ENCODE measurements at regions not wholly inside any gene's neighbourhood (a gene's known extent, or its start where the extent isn't known, plus 50 kb on each side); places are given as distances from the start of the nearest gene placed in this dataset.

- Histone ChIP-seq H3K4me1 (ENCODE audit: control insufficient read depth in 1 of 2, insufficient read depth in 2 of 2, low read length in 2 of 2) (peaks cover 0 to 26% of the 10 kb centered on the region in 2 donors), H3K27ac (ENCODE audit: low read length) (no peak overlapping the region), H3K9me3 (ENCODE audit: control insufficient read depth in 1 of 2, low read length in 2 of 2) (no peaks in the 10 kb centered on the region), H3K27me3 (ENCODE audit: low read depth, low read length) (no peaks in the 10 kb centered on the region), H3K36me3 (ENCODE audit: control insufficient read depth in 1 of 2, insufficient read depth in 2 of 2, low read length in 2 of 2) (no peaks in the 10 kb centered on the region), H3K4me3 (ENCODE audit: low read depth in 1 of 2, low read length in 2 of 2) (no peak overlapping the region)
Observed at GRCh38 chr5:39515881-39516280, 91.1 kb upstream of the DAB2 start.

GRCh38 chr5:39513236-39513635, 88.5 kb upstream of the DAB2 start:
- no peak overlapping the region for H3K4me3 ChIP-seq (ENCODE audit: low read depth in 1 of 2, low read length in 2 of 2)
- no peaks in the 10 kb centered on the region for H3K27me3 ChIP-seq (ENCODE audit: low read depth, low read length)
- no peaks in the 10 kb centered on the region for H3K9me3 ChIP-seq (ENCODE audit: control insufficient read depth in 1 of 2, low read length in 2 of 2)
- peaks cover 0 to 6% of the 10 kb centered on the region in 2 donors for H3K4me1 ChIP-seq (ENCODE audit: control insufficient read depth in 1 of 2, insufficient read depth in 2 of 2, low read length in 2 of 2)
- no peak overlapping the region for H3K27ac ChIP-seq (ENCODE audit: low read length)
- no peaks in the 10 kb centered on the region for H3K36me3 ChIP-seq (ENCODE audit: control insufficient read depth in 1 of 2, insufficient read depth in 2 of 2, low read length in 2 of 2)

GRCh38 chr5:39506211-39506610, 81.4 kb upstream of the DAB2 start:
- Histone ChIP-seq H3K4me3 (ENCODE audit: low read depth in 1 of 2, low read length in 2 of 2) (no peak overlapping the region), H3K27ac (ENCODE audit: low read length) (peak overlapping the region; percentile 34), H3K9me3 (ENCODE audit: control insufficient read depth in 1 of 2, low read length in 2 of 2) (no peaks in the 10 kb centered on the region)

GRCh38 chr5:39505791-39506190, 81.0 kb upstream of the DAB2 start:
- no peaks in the 10 kb centered on the region for H3K27me3 ChIP-seq (ENCODE audit: low read depth, low read length)
- peaks cover 8 to 14% of the 10 kb centered on the region in 2 donors for H3K4me1 ChIP-seq (ENCODE audit: control insufficient read depth in 1 of 2, insufficient read depth in 2 of 2, low read length in 2 of 2)
- H3K9me3 ChIP-seq (ENCODE audit: control insufficient read depth in 1 of 2, low read length in 2 of 2), result no peaks in the 10 kb centered on the region
- H3K4me3 ChIP-seq (ENCODE audit: low read depth in 1 of 2, low read length in 2 of 2), result no peak overlapping the region
- H3K27ac ChIP-seq (ENCODE audit: low read length), result peak overlapping the region; percentile 34
- H3K36me3 ChIP-seq (ENCODE audit: control insufficient read depth in 1 of 2, insufficient read depth in 2 of 2, low read length in 2 of 2), result no peaks in the 10 kb centered on the region

More at GRCh38 chr5:39506211-39506610, 81.4 kb upstream of the DAB2 start:
- Histone ChIP-seq H3K4me1 (ENCODE audit: control insufficient read depth in 1 of 2, insufficient read depth in 2 of 2, low read length in 2 of 2) (peaks cover 8 to 14% of the 10 kb centered on the region in 2 donors), H3K27me3 (ENCODE audit: low read depth, low read length) (no peaks in the 10 kb centered on the region), H3K36me3 (ENCODE audit: control insufficient read depth in 1 of 2, insufficient read depth in 2 of 2, low read length in 2 of 2) (no peaks in the 10 kb centered on the region)

- Histone ChIP-seq H3K27me3 (ENCODE audit: low read depth, low read length) (no peaks in the 10 kb centered on the region), H3K4me1 (ENCODE audit: control insufficient read depth in 1 of 2, insufficient read depth in 2 of 2, low read length in 2 of 2) (peaks cover 8 to 14% of the 10 kb centered on the region in 2 donors), H3K27ac (ENCODE audit: low read length) (peak overlapping the region; percentile 2), H3K4me3 (ENCODE audit: low read depth in 1 of 2, low read length in 2 of 2) (no peak overlapping the region), H3K36me3 (ENCODE audit: control insufficient read depth in 1 of 2, insufficient read depth in 2 of 2, low read length in 2 of 2) (no peaks in the 10 kb centered on the region), H3K9me3 (ENCODE audit: control insufficient read depth in 1 of 2, low read length in 2 of 2) (no peaks in the 10 kb centered on the region)
Observed at GRCh38 chr5:39505363-39505762, 80.6 kb upstream of the DAB2 start.

GRCh38 chr5:39503155-39503554, 78.4 kb upstream of the DAB2 start:
- peak overlapping the region; percentile 79 for H3K27ac ChIP-seq (ENCODE audit: low read length)
- H3K4me1 ChIP-seq (ENCODE audit: control insufficient read depth in 1 of 2, insufficient read depth in 2 of 2, low read length in 2 of 2), result peaks cover 8 to 14% of the 10 kb centered on the region in 2 donors
- H3K9me3 ChIP-seq (ENCODE audit: control insufficient read depth in 1 of 2, low read length in 2 of 2), result no peaks in the 10 kb centered on the region
- H3K27me3 ChIP-seq (ENCODE audit: low read depth, low read length), result no peaks in the 10 kb centered on the region
- no peak overlapping the region for H3K4me3 ChIP-seq (ENCODE audit: low read depth in 1 of 2, low read length in 2 of 2)
- H3K36me3 ChIP-seq (ENCODE audit: control insufficient read depth in 1 of 2, insufficient read depth in 2 of 2, low read length in 2 of 2), result no peaks in the 10 kb centered on the region

GRCh38 chr5:39502704-39503103, 77.9 kb upstream of the DAB2 start:
- H3K27ac ChIP-seq (ENCODE audit: low read length), result peak overlapping the region; percentile 79
- peaks cover 8 to 14% of the 10 kb centered on the region in 2 donors for H3K4me1 ChIP-seq (ENCODE audit: control insufficient read depth in 1 of 2, insufficient read depth in 2 of 2, low read length in 2 of 2)

GRCh38 chr5:39501397-39501796, 76.6 kb upstream of the DAB2 start:
- H3K27me3 ChIP-seq (ENCODE audit: low read depth, low read length), result no peaks in the 10 kb centered on the region
- peak overlapping the region; percentile 13 for H3K27ac ChIP-seq (ENCODE audit: low read length)
- no peak overlapping the region for H3K4me3 ChIP-seq (ENCODE audit: low read depth in 1 of 2, low read length in 2 of 2)
- peaks cover 8 to 14% of the 10 kb centered on the region in 2 donors for H3K4me1 ChIP-seq (ENCODE audit: control insufficient read depth in 1 of 2, insufficient read depth in 2 of 2, low read length in 2 of 2)
- no peaks in the 10 kb centered on the region for H3K36me3 ChIP-seq (ENCODE audit: control insufficient read depth in 1 of 2, insufficient read depth in 2 of 2, low read length in 2 of 2)
- no peaks in the 10 kb centered on the region for H3K9me3 ChIP-seq (ENCODE audit: control insufficient read depth in 1 of 2, low read length in 2 of 2)

More at GRCh38 chr5:39502704-39503103, 77.9 kb upstream of the DAB2 start:
- no peaks in the 10 kb centered on the region for H3K9me3 ChIP-seq (ENCODE audit: control insufficient read depth in 1 of 2, low read length in 2 of 2)
- no peaks in the 10 kb centered on the region for H3K36me3 ChIP-seq (ENCODE audit: control insufficient read depth in 1 of 2, insufficient read depth in 2 of 2, low read length in 2 of 2)
- H3K27me3 ChIP-seq (ENCODE audit: low read depth, low read length), result no peaks in the 10 kb centered on the region
- no peak overlapping the region for H3K4me3 ChIP-seq (ENCODE audit: low read depth in 1 of 2, low read length in 2 of 2)

GRCh38 chr5:39500551-39501175, 75.9 kb upstream of the DAB2 start:
- H3K36me3 ChIP-seq (ENCODE audit: control insufficient read depth in 1 of 2, insufficient read depth in 2 of 2, low read length in 2 of 2), result no peaks in the 10 kb centered on the region
- peak overlapping the region; percentile 13 for H3K27ac ChIP-seq (ENCODE audit: low read length)
- no peak overlapping the region for H3K4me3 ChIP-seq (ENCODE audit: low read depth in 1 of 2, low read length in 2 of 2)
- H3K27me3 ChIP-seq (ENCODE audit: low read depth, low read length), result no peaks in the 10 kb centered on the region
- no peaks in the 10 kb centered on the region for H3K9me3 ChIP-seq (ENCODE audit: control insufficient read depth in 1 of 2, low read length in 2 of 2)
- H3K4me1 ChIP-seq (ENCODE audit: control insufficient read depth in 1 of 2, insufficient read depth in 2 of 2, low read length in 2 of 2), result peaks cover 8 to 14% of the 10 kb centered on the region in 2 donors

GRCh38 chr5:39498278-39498952, 73.6 kb upstream of the DAB2 start:
- Histone ChIP-seq H3K27me3 (ENCODE audit: low read depth, low read length) (no peaks in the 10 kb centered on the region), H3K4me1 (ENCODE audit: control insufficient read depth in 1 of 2, insufficient read depth in 2 of 2, low read length in 2 of 2) (peaks cover 8 to 19% of the 10 kb centered on the region in 2 donors), H3K9me3 (ENCODE audit: control insufficient read depth in 1 of 2, low read length in 2 of 2) (no peaks in the 10 kb centered on the region), H3K27ac (ENCODE audit: low read length) (no peak overlapping the region), H3K4me3 (ENCODE audit: low read depth in 1 of 2, low read length in 2 of 2) (no peak overlapping the region), H3K36me3 (ENCODE audit: control insufficient read depth in 1 of 2, insufficient read depth in 2 of 2, low read length in 2 of 2) (no peaks in the 10 kb centered on the region)

GRCh38 chr5:39497322-39497721, 72.5 kb upstream of the DAB2 start:
- no peak overlapping the region for H3K27ac ChIP-seq (ENCODE audit: low read length)
- H3K9me3 ChIP-seq (ENCODE audit: control insufficient read depth in 1 of 2, low read length in 2 of 2), result no peaks in the 10 kb centered on the region
- H3K27me3 ChIP-seq (ENCODE audit: low read depth, low read length), result no peaks in the 10 kb centered on the region
- H3K4me3 ChIP-seq (ENCODE audit: low read depth in 1 of 2, low read length in 2 of 2), result no peak overlapping the region
- no peaks in the 10 kb centered on the region for H3K36me3 ChIP-seq (ENCODE audit: control insufficient read depth in 1 of 2, insufficient read depth in 2 of 2, low read length in 2 of 2)
- peaks cover under 1 to 17% of the 10 kb centered on the region in 2 donors for H3K4me1 ChIP-seq (ENCODE audit: control insufficient read depth in 1 of 2, insufficient read depth in 2 of 2, low read length in 2 of 2)

Measured in muscle layer of duodenum (tissue), 2 donors.